ENCODE measurements at regions not wholly inside any gene's neighbourhood (a gene's known extent, or its start where the extent isn't known, plus 50 kb on each side); places are given as distances from the start of the nearest gene placed in this dataset.

DNA sequence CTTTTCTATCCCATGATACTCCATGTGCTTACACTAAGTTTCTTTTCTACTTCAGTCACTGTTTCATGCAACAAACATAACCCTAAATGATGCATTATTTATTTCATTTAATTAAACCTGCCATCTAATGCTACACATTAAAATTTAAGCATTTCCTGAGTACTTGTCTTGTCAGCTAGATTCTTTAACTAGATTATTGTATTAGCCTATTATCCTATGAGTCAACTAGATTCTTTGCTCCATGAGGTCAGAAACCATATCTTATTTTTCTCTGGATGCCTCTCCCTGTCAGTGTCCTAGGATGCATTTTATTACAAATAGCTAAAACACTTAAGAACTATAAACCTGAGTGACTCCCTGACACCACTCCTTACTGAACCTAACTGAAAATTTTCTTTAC lies 652.4 kb downstream of the SLC4A3 start:
- DNase-seq (ENCODE audit: low spot score) = no peak

DNA sequence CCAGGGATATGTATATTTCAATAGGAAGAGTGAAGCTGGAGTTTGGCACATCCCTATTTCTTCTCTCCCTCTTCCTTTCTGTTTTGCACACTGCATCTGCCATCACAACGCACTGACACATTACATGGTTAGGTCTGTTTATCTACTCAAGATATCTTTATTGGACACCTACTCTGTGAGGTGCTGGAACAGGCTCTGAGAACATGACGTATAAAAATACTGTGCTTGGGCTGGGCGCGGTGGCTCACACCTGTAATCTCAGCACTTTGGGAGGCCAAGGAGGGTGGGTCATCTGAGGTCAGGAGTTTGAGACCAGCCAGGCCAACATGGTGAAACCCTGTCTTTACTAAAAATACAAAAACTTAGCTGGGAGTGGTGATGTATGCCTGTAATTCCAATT lies 653.3 kb downstream of the SLC4A3 start:
- DNase-seq (ENCODE audit: low spot score) = no peak

DNA sequence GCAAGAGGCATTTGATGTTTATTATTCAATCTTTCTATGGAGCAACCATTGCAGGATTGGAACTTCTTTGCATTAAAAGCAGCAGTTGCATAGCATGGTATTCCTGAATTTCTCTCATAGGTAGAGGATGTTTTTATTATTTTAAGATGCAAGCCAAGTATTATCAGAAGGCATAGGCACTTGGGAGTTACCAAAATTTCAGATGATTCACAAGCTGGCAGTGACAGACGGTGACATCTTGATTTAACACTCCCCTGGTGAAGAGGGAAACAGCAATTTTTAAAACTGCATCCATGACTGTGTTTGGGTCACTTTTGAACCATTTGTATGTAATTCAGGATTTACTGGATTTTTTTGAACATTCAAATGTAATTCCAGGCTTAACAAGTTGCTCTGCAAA lies 654.3 kb downstream of the SLC4A3 start:
- DNase-seq (ENCODE audit: low spot score) = no peak

DNA sequence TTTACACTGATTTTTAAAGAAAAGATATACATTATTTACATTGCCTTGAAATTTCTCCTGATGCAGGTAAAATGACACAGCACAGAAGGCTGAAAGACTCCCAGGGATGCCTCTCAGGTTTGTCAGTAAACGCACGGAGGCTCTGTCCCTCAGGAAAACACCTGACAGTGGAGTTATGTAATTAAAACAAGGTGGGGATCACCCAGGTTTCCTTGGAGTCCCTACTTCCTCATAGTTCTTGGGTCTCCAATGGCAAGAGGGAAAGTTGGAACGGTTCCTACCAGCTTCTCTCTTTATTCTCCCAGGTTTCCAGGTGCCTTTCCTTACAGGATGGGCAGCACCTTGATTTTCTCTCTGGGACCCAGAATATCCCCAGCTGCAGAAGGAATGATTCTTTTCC lies 654.8 kb downstream of the SLC4A3 start:
- no peak for DNase-seq (ENCODE audit: low spot score)

DNA sequence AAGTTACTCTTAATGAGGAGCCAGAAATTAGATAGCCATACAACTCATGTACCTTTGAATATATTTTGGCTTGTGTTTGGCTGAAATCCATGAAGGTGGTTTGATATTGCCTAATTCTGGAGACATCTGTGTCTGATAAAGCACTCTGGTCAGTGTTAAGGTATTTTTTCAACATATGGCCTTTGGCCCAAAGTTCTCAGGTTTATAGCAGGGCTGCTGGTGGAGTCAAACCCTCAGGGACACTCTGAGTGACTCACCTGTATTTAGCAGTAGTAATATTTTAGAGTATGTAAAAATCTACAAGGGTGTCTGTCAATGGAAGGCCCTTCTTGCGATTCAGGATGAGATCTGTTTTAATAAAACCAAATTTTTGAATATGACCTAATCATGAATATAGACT lies 666.5 kb downstream of the SLC4A3 start:
- DNase-seq (ENCODE audit: low spot score) = no peak

DNA sequence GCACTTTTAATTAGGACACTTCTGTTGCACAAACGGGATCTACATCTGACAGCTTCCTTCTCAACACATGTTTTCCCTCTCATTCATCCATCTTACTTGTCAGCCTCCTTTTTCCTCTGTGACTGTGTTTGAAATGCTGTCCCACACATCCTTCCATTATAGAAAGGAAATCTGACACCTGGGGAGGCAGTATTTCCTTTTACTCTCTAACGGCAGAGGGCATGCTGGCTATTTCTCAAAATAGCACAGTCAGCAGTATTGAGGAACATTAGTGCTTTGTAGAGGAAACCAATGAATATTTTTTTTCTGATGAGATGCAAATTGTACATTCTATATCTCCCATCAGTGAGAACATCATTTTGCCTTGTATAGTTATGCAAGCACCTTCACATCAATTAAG lies 668.7 kb downstream of the SLC4A3 start:
- DNase-seq (ENCODE audit: low spot score) = no peak

DNA sequence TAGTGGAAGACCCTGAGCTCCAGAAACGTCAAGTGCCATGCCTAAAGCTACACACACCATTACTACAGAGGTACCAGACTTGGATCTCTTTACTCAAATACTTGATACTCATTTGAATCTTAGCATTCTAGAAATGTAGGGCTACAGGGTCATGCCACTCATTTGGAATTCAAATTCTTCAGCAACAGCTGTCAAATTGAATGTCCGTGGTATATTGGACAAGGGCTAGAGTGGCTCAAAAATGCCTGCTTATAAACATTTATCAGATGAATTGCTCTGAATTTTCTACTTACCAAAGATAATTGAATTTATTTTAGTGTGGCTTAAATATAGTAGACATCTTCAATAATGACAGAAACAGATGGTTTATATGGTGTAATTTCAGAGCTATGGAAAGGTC lies 669.7 kb downstream of the SLC4A3 start:
- DNase-seq (ENCODE audit: low spot score) = no peak

DNA sequence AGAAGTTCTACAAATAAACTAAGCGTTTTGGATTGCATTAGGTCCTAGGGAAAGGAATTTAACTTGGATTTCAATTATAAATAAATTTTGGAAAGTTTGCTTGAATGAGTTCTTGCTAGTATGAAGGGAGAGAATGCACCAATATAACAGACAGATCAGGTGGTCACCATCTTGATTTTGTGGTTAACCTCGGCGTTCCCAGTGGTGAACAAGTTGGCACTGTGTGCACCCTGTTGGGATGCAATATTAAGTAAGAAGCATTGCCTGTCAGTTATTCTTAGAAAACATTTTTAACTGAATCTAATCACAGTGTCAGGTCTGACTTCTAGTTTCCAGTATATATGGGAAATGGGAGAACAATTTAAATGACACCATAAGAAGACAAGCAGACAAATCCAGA lies 673.4 kb downstream of the SLC4A3 start:
- no peak for DNase-seq (ENCODE audit: low spot score)

DNA sequence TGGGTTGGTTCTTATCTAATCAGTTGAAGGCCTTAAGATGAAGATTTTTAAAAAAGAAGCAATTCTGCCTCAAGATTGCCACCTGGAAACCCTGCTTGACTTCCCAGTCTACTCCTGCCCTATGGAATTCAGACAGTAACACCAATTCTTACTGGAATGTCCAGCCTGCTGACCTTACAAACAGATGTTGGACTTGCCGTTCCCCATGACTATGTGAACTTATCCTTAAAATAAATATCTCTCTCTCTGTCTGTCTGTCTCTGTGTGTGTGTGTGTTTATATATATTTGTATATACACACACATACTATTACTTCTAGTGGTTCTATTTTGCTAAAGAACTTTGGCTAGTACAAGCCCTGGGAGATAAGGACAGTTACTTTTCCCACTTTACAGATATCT lies 675.3 kb downstream of the SLC4A3 start:
- no peak for DNase-seq (ENCODE audit: low spot score)

DNA sequence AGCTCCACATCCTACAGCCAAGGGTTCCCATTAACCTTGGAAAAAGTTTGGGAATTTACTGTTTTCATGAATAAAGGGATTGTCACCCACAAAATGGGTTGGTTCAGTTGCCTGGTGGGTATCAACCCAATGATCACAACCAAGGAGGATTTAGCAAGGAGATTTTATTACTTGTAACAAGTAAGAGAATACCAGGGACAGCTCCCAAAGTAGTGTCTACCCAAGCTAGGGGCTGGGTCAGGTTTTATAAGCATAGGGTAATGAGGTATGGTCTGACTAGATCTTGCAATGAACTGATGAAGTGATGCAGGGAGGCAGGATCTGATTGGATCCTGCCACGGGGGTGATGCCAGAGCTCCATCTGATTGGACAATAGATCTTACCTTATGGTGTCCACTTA lies 681.8 kb downstream of the SLC4A3 start:
- no peak for DNase-seq (ENCODE audit: low spot score)

DNA sequence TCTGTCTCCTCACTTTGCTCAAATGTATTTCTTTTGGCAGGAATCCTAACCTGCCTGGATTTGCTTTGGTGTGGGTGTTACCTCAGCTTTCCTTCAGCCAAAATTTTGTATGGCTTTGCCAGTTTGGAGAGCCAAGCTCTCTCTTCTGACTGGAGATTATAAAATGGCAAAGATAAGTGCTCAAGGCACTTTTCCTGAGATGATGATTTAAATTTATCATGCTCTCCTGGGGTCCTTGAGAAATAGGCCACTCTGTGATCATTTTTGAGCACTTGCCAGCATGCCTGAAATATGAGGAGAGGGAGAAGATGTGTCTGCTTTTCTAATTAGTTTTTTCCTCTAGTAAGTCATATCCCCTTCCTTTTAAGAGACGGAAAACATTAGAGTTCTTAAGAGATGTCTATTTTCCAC lies 683.0 kb downstream of the SLC4A3 start:
- no peak for DNase-seq (ENCODE audit: low spot score)

DNA sequence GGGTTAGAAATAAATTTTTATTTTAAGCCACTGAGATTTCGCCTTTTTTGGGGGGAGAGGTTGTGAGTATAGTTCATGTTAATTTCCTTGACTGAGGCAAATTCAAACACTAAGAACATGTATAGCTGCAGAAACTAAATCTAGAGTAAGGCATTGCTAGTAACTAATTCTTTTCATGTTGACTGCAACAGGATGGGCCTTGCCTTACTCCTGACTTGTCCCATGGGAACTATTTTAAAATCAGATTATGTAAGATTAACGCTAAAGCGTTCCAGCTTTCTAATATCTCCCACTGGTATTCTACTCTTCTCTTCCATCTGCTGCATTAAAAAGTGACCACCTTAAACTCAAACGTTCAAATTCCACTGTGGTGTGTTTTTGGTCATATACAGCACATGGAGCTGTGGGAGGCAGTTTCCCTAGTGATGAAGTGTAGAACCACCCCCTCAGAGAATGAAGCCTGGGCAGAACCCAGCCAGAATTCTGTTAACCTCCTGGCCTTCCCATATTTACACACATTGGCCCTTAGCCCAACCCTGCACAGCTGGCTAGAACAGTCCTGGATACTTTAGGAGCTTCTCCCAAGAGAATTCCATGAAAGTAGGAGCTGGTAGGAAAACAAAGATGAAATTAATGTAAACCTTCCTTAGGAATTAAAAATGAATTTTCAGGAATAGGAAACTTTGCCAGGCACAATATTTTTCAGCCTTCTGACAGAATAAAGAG lies 687.8 kb downstream of the SLC4A3 start:
- no peak for DNase-seq (ENCODE audit: low spot score)

DNA sequence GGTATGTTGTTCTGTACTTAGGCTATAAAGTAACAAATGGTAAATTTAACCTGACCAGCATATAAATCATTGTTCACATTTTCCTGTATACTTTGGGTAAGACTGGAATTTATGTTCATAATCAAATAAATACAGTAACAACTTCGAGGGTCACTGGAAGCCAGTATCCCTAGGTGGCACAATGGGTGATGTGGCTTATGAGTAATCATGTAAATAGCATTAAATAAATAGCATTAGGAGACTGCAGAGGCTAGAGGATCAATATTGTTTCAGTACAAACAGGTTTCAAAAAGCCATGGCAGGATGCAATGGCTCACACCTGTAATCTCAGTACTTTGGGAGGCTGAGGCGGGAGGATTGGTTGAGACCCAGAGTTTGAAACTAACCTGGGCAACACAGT lies 690.6 kb downstream of the SLC4A3 start:
- DNase-seq (ENCODE audit: low spot score) = no peak

DNA sequence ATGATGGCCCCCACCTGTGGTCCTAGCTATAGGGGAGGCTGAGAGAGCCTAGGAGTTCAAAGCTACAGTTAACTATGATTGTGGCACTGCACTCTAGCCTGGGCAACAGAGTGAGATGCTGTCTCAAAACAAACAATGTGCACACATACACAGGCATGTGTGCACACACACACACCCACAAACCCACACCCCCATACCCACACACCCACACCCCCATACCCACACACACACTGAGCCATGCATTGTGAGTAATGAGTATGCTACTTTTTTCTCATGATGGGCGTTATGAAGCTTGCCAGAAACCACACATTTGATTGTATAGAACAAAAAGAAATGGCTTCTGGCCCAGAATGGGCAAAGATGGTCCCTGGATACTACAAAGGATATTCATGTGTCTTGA lies 691.1 kb downstream of the SLC4A3 start:
- no peak for DNase-seq (ENCODE audit: low spot score)

DNA sequence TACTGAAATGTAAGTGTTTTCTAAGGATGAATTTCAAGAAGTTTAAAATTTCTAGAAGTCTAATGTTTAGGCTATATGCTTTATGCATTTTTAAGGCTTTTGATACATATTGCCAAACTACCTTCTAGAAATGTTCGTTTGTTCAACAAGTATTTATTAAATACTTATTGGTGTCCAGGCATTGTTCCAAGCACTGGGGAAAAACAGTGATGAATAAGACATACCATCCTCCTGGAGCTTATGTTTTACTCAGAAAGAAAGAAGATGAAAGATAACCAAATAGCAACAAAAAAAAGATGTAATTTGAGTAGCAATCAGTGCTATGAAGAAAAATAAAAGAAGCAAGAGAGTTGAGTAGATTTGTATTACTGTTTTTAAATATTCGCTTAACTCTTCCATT lies 692.9 kb downstream of the SLC4A3 start:
- DNase-seq (ENCODE audit: low spot score) = no peak

DNA sequence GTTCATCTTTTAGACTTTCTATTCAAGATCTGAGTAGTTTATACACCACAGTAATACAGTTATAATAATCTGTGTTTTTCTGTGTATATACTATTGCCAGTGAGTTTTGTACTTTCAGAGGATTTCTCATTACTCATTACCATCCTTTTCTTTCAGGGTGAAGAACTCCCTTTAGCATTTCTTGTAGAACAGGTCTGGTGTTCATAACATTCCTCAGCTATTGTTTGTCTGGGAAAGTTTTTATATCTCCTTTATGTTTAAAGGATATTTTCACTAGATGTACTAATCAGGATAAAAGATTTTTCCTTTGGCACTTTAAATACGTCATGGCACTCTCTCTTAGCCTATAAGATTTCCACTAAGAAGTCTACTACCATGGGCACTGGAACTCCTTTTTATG lies 705.5 kb downstream of the SLC4A3 start:
- DNase-seq (ENCODE audit: low spot score) = no peak

DNA sequence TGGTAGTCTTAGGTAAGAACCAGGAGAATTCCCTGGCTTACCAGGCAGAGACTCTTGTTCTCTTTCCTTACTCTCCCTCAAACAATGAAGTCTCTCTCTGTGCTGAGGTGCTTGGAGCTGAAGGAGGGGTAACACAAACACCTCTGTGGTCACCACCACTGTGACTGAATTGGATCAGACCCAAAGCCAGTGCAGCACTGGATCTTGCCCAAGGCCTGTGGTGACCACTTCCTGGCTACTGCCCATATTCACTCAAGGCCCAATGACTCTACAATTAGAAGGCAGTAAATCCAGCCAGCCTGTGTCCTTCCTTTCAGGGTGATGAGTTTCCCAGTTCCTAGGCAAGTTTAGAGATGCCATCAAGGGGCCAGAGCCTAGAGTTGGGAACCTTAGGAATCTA lies 706.8 kb downstream of the SLC4A3 start:
- no peak for DNase-seq (ENCODE audit: low spot score)

DNA sequence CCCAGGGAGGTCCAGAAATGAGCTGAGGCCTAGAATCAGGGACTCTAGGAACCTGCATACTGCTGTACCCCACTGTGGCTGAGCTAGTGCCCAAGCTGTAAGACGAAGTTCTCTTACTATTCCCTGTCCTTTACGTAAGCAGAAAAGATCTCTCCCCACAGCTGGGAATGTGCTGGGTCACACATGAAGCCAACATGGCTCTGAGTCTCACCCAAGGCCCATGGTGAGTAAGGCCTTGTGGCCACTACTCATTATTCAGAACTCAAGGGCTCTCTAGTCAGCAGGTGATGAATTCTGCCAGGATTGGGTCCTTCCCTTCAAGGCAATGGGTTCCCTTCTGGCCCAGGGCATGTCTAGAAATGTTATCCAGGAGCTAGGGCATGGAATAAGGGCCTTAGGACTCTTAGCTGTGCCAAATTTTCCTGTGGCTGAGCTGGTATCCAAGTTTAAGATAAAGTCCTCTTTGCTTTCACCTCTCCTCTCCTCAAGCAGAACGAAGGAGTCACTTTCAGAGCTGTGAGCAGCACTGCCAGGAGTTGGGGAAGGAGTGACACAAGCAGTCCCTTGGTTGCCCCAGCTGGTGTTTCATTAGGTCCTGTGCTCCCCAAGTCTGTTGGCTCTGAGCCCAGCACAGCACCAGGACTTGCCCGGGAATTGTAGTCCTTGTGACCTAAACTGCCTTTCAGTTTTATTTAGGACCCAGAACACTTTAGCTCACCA lies 707.6 kb downstream of the SLC4A3 start:
- no peak for DNase-seq (ENCODE audit: low spot score)

DNA sequence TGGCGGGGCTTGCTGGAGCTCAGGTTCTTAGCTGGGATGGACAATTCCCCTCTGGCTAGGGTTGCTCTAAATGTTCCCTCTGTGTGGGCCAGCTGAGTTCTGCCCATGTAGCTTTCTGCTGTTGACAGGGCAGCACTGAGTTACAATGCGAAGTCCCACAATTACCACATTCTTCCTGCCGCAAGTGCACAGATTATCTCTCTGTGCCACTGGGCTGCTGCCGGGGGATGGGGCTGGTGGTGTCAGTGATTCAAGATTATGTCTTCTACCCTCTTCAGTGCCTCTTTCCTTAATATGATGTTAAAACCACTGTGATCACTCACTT lies 708.1 kb downstream of the SLC4A3 start:
- no peak for DNase-seq (ENCODE audit: low spot score)

DNA sequence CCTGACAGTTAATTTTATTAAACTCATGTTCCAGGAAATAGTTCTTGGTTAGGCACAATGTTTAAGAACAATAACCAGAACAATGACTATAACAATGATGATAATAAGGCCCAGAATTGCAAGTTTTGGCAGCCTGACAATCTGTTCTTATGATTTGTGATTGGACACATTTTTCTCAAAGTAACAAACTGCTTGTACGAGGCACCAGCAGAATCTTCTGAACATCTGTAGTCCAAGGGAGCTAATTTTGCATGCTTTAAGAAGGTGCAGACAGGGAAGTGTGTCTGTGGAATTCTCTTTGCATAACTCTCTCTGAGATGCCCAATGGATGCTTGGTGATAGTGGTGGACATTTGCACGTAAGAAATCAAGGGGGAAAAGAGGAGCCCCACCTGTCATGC lies 709.3 kb downstream of the SLC4A3 start:
- no peak for DNase-seq (ENCODE audit: low spot score)

DNA sequence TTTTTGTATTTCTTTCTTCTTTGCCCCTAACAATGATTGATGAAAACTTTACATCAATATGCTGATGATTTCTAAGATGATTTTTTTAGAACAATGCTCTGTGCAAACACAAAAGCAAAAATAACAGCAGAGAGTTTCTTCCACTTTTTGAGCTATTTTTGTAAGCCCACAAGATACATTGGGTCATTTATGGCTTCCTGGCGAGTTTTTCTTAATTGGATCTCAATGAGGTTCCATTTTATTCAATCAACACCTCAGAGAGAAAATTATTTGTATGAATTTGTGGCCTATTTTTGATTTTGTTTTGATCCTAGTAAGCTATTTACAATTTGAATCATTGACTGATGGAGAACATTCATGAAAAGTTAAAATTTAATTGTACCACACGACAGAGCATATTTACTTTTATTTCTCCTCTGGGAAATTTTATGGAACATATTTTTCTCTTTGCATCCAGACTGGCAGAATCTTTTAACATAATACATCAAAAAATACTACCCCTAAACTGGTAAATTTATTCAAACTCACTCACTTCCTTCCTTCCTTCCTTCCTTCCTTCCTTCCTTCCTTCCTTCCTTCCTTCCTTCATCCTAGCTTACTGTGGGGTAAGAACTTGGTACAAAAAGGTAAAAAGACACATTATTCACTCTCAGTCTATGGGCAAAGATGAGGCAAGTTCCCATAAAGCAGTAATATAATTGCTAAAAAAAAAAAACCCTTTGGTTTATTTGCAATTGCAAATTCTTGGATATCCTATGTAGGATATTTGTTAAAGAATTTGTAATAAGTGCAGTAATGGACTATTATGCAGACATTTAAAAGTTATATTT lies 710.4 kb downstream of the SLC4A3 start:
- no peak for DNase-seq (ENCODE audit: low spot score)

DNA sequence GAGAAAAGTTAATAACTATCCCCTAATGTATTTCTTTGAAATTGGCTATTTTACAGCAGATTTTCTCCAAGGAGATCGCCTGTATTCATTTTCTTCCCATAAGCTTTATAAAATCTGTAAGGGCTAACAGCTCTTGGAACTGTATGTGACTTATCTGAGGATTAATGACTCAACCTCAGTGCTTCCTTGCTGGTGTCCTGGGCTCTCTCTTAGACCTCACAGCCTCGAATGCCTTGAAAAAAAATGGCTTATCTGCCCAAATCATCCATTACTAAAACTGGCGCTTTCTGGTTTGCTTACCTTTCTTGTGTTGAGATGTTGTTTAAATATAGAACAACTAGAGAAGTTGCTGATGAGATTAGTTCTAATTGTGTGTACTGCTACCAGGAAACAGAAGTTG lies 713.6 kb downstream of the SLC4A3 start:
- no peak for DNase-seq (ENCODE audit: low spot score)

DNA sequence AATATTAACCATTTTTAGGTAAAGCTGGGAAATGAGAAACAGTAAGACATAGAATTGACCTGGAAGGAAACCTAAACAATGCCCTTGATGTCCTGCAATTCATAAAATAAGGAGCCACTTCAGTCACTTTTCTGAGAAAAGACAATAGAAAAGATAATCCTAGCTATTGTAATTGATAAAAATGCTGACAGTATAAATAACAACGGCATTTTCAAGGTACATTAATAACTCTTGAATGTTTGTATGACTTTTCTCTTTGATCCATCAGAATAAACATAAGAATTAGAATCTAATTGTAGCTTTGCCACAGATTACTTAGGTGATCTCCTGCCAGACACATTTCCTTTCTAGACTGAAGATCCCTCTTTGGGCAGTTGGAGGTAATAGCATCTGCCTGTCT lies 719.5 kb downstream of the SLC4A3 start:
- DNase-seq (ENCODE audit: low spot score) = no peak

All from COLO829 (cell line).